ENCODE measurements at regions not wholly inside any gene's neighbourhood (a gene's known extent, or its start where the extent isn't known, plus 50 kb on each side); places are given as distances from the start of the nearest gene placed in this dataset.
"Not testable (repeated sequence)": the region's sequence is repeated elsewhere in the genome, so short reads cannot be mapped to it uniquely, and the experiment has no call there.

DNA sequence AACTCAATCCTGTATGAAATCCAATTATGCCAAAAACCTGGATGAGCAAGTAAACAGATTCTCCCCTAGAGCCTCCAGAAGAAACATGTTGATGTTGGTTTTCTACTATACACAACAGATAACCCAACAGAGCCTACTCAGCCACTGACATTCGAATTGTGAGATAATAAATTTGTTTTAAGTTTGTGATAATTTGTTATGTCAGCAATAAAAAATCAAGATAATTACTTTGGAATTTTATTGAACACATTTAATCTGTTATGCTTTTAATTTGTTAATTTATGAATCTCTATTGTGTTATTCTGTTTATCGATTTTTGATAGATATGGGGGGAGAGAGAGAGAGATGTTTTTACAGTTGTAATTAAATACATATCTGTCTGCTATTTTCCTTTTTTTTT lies 1016.1 kb upstream of the PCDH7 start:
- no peak for DNase-seq (ENCODE audit: low read depth in 2 of 2)

DNA sequence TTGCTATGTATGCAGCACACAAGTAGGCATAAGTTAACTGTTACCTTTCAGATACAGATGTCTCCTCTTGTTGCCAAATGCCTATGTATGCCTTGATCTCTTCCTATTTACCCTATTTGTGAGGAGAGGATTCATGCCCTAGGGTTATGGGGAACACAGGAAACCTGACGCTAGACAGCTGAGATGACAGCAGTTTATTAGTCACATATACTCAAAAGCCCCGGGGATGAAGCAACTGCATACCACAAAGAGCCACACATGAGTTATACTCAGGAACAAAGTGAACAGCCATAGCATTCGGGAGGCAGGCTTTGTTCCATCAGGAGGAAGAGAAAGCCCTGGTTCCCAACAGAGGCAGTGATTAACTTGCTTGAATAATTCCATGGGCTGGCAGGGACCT lies 1011.7 kb upstream of the PCDH7 start:
- DNase-seq (ENCODE audit: low read depth in 2 of 2) = no peak

DNA sequence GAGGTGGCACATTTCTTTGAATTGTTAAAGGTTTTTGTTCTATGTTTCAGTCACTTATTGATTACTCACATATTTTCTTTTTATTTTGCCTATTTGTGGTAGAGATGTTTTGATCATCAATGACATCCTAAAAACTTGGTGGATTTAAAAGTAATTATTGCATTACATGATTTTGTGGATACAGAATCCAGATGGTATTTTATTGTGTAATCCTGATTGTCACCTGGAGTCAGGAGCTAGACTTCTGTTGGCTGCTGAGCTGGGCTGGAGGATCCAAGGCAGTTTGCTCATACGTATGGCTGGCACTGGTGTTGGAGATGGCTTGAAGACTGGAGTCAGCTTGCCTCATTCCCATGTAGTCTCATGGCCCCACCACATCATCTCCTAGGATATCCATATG lies 1009.6 kb upstream of the PCDH7 start:
- DNase-seq (ENCODE audit: low read depth in 2 of 2) = no peak

DNA sequence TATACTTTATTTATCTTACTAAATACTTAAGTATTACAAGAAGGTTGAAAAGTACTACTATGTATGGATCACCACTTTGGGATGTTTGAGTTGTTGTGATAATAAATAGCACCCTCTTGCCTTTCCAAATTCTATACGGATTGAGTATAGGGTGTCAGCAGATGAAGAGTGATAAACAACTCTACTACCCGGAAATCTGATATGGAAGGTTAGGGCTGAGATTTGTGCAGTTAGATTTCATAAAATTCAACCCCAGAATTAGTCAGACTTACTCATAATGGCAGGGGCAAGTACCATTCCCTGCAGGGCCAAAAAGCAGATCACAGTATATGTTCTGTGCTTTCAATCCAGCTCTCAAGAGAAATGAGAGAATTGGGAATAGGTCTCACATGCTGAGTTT lies 1008.9 kb upstream of the PCDH7 start:
- DNase-seq (ENCODE audit: low read depth in 2 of 2) = no peak

DNA sequence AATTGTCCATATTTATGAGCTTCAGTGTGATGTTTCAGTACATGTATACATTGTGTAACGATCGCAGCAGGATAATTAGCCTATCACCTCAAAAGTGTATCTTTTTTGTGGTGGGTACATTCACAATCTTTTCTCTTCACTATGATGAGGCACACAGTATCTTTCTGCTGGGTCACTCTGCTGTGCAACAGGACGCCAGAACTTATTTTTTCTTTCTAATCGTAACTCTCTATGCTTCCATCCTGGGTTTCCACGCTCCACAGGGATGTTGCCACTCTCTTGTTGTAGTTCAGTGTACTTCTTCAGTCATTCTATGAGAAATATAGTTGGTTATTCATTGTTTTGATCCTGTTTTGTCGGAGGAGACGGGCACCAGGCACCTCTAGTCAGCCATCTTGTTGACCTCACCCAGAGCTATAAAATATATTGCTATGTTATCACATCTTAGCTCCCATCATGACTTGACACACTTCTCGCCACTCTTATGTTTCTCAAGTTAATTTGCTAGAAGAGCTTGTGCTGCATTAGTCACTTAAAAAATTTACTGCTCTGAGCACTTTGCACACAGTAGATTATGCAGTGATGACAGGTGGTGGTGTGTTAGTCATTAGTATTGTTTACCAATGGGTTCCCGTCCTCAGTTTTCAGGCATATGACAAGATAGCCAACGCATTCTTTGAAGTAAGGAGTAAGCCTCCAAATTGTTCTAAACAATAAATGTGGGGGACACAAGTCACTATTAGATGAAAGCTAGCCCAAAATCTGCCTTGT lies 1002.7 kb upstream of the PCDH7 start:
- no peak for DNase-seq (ENCODE audit: low read depth in 2 of 2)

DNA sequence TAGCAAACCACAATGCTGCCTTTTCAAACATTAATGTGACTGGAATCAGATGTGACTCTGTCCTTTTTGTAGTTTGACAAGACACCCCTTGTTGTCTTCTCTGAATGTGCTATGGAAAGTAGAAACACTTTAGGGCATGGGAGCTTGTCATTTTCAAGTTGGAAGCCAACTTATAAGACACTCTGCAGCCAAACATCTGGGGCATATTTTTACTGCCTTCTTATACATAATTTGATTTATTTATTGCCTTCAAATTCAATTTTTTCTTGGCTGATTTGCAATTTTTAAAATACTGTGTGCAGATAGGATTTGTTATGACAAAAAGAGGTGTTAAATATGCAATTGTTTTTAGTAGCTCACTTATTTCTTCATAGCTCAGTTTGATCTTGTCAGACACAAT lies 1002.0 kb upstream of the PCDH7 start:
- DNase-seq (ENCODE audit: low read depth in 2 of 2) = no peak

DNA sequence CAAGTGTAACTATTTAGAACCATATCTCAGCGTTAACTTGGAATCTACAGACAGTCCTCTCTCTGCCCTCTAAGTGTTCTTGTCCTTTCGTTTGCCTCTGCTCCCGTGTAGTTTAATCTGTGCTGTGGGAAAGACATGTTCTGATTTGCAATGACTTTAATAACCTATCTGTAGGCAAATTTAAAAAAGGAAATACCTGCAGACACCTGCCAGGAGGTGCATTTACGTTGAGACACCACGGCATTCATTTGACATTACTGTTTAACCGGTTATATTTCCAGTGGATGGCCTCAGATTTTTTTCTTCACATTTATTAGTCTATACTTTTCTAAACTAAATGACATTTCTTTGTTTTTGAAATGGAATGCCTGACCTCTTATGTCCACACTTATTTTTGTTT lies 997.9 kb upstream of the PCDH7 start:
- no peak for DNase-seq (ENCODE audit: low read depth in 2 of 2)

DNA sequence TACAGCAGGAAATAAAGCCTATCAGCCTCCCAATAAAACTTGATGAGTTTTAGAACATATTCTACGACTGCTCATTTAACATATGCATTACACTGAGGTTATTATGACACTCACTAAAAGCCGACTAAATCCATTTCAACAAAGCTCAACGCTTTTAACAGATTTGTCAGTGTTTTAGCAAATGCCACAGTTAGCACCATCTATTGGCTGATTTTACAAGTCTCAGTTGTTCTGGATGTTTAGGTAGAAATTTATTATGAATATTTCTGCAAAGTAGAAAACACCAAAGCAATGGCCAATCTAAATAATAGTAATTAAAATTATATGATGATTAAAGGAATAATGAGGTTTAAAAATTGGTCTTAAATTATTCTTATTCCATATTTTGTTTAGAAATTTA lies 993.2 kb upstream of the PCDH7 start:
- DNase-seq (ENCODE audit: low read depth in 2 of 2) = no peak

DNA sequence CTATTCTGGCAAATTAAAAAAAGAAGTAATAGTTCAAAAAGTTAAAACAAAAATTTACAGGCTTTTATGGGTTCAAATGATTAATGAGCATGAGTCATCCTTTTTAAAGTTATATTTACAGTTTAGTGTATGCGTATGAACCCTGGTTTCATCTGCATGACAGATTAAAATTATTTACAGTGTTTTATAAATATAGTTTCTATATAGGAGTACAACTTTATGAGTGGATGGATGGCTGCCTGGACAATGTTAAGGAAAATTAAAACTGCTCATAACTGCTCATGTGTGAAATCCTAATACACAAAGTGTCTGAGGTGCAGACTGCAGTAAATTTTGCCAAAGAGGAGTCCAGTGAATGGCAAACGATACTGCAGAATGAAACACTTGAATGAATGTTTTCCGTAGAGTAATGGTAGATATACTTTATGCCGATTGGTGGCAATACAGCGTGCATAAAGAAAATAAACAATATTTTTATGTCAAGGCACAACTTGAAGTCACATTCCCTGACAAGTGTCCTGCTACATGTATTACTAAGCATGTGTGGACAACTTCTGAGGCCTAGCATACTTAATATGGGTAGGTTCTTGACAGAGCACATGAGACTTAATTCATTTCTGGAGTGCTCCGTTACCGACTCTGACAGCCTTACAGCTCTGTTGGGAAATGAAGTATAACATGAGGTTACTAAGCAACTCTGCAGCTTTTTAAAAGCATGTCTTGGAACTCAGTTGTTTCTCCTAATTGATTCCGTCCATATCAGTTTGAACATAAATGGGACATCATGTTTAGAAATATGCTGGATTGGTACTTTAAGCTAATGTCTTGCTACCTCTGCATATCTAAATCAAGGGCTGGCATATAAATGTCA lies 985.6 kb upstream of the PCDH7 start:
- DNase-seq (ENCODE audit: low read depth in 2 of 2) = no peak

DNA sequence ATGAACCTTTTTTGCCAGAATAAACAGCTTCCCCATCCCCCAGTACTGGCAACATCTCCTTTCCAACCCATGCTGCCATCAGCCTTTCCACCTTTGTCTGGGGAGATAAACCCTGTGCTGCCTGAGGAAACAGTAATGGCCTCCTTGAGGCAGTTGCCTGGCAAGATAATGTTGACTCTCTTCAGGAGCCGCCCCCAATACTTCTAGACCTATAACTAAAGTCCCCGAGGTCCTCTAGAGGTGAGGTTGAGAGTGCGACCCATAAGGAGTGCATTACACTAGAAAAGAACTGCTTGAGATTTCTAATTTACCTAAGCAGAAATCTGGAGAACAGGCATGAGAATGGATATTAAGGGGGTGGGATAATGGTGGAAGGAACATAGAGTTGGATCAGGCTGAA lies 963.2 kb upstream of the PCDH7 start:
- DNase-seq (ENCODE audit: low read depth in 2 of 2) = no peak

DNA sequence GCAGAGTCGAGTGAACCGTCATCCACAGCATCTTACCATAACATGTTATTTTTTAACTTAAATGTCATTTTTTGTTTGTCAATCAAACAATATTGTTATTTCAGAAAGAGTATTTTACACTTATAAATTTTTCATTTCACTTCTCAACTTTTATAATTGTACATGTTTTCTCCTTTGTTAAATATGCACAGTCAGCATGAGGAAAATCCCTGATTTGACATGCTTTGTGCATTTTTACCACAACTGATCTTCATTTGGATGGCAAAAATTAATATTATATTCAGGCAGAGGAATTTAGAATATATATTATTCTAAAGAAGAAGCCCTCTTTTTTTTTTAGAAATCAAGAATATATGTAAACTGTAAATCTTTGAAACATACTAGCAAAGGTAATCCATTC lies 958.0 kb upstream of the PCDH7 start:
- no peak for DNase-seq (ENCODE audit: low read depth in 2 of 2)

DNA sequence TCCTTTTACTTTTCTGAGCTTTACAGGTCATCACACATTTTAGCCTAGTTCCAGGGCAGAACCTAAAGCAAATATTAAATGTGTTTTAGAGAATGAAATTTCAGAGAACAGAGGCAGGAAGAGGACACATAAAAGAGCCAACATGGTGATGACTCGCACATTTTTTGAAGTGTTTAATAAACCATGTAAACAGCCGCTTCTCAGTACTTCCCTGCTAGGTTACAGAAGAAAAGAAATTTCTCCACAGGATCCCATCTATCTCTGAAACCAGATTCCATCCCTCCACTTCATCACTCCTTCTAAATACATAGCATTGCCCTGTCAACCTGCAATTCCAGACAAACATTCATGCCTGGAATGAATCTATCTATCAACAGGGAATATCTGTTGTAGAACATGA lies 949.5 kb upstream of the PCDH7 start:
- no peak for DNase-seq (ENCODE audit: low read depth in 2 of 2)

DNA sequence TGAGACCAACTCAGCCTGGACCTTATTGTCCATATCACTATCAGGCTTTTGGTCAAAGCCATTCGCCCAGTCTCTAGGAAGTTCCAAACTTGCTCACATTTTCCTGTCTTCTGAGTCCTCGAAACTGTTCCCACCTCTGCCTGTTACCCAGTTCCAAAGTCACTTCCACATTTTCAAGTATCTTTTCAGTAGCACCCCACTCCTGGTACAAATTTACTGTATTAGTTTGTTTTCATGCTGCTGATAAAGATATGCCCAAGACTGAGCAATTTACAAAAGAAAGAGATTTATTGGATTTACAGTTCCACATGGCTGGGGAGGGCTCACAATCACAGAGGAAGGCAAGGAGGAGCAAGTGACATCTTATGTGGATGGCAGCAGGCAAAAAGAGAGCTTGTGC lies 932.0 kb upstream of the PCDH7 start:
- DNase-seq (ENCODE audit: low read depth in 2 of 2) = not testable (repeated sequence)

DNA sequence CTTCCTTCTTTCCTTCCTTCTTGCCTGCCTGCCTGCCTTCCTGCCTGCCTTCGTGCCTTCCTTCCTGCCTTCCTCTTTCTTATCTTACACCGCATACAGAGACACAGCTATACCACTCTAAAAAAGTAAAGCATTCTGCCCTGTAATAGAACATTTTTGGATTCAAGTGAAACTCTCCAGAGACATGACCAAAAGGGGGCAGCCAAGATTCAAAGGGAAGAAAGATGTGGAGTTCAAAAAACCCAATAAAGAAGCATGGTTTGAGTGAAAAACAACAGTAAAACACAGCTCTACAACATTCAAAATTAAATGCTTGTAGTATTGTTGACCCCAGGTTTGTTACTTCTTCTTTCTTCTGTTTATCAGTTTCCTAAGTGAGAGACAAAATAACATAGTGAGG lies 914.9 kb upstream of the PCDH7 start:
- no peak for DNase-seq (ENCODE audit: low read depth in 2 of 2)

DNA sequence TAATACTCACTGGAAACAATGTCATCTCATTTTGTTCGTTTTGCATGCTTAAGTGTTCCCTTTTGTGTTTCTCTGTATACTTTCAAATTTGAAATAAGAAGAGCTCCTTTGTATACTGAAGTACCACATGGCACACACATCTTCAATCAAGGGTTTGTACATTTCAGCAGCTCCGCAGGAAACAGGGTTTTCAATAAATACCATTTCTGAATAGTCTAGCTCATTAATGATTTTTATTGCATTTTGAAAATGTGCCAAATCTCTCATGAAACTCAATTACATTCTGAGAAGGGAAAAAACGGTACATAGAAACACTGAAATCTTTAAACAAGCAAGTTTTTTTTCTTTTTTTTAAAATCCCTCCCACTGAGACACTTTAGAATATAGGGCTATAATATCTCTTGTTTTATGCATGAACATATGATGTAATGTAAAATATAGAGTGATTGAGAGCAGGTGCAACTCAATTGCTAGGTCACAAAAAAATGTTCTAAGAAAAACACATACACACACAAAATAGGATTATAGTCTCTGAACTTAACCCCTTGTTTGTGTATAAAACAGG lies 914.2 kb upstream of the PCDH7 start:
- no peak for DNase-seq (ENCODE audit: low read depth in 2 of 2)

DNA sequence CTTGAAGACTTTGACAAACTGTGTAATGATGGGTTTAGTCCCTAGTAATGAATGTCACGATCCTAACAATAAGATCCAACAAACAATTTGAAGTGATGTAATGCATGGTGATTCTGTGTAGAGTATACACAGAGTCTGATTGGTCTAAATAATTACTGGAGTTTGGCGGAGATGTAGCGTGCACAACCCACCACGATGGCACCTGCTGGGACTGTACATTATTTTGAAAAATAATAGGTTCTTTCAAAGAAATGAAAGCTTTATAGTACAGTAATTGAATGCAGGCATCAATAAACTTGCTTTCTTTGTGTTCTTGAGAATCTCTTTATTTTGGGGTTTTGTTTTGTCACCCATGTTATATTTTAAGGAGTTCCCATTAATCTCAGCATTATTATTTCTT lies 902.2 kb upstream of the PCDH7 start:
- DNase-seq (ENCODE audit: low read depth in 2 of 2) = no peak

DNA sequence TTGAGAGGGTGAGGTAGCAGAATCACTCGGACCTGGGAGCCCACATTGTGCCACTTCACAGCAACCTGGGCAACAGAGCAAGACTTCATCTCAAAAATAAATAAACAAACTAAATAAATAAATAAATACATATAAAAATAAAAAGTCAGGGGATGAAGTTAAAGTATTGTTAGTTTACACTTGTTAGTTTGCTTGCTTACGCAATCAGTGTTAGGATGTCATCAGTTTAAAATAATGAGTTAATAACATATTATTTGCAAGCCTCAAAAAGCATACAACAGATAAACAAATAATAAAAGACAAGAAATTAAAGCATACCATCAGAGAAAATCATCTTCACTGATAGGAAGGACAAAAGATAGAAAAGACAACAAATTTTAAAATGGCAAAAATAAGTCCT lies 891.1 kb upstream of the PCDH7 start:
- no peak for DNase-seq (ENCODE audit: low read depth in 2 of 2)

DNA sequence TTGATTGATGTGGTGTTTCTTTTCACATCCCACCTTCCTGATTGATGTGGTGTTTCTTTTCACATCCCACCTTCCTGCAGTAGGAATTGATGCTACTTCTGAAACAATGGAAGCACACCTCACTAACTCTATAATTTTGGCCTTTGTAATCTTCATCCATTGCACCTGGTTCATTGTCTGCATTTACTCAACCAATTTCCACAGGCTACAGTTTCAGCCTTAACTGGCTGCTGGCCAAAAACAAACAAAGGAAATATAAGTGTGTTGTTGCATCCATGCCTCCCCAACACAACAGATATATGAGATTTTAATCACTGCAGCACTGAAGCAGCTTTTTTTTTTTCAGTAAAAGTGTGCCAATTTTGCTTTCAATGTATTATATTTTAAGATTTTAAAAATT lies 867.6 kb upstream of the PCDH7 start:
- no peak for DNase-seq (ENCODE audit: low read depth in 2 of 2)

DNA sequence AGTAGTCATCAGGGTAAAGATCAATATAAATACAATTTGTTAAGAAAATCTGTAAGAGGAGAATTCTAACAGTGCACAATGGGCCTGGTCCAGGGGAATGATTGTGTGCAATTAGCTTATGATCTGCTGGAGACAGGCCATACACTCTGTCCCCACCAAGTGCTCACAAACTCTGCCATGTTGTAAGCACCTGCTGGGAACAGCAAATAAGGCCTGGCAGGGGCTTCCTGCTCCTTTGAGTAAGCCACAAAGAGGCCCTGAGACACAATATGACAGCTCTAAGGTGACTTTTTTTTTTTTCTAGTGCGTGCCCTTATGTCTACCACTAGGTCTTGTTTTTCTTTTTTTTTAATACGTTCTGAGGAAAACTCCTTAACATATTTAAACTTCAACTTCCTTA lies 866.3 kb upstream of the PCDH7 start:
- DNase-seq (ENCODE audit: low read depth in 2 of 2) = no peak

DNA sequence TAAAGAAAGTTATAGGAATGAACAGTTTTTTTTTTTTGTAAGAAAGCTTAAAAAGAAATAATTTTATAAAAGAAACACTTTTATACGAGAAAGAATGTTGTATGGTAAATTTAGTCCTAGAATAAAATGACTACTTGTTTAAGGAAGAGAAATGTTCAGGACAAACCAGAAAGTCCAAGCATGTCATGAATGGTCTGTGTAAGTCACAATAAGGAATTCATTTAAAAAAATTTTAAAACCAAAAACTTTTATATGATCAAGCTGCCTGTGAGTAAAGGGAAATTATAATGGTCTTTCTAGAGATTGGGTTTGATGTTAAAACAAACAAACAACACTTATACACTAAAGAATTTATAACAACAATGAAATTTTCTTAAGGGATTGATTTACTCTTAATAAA lies 858.9 kb upstream of the PCDH7 start:
- no peak for DNase-seq (ENCODE audit: low read depth in 2 of 2)

DNA sequence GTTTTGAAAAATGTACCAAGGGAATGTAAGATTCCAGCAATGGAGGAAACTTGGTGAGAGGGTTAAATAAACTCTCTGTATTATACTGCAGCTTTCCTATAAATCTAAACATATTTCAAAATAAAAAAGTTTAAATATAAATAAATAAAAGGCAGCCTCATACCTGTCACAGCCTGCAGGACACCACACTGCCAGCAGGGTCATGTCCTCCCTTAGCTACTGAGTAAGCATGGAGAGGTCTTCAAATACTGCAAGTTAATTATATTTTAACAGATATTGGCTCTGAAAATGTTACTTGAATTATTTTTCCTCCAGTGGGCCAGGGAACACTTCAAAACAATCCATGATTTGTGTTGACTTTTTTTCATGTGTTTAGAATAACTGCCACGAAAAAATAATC lies 852.8 kb upstream of the PCDH7 start:
- DNase-seq (ENCODE audit: low read depth in 2 of 2) = no peak

DNA sequence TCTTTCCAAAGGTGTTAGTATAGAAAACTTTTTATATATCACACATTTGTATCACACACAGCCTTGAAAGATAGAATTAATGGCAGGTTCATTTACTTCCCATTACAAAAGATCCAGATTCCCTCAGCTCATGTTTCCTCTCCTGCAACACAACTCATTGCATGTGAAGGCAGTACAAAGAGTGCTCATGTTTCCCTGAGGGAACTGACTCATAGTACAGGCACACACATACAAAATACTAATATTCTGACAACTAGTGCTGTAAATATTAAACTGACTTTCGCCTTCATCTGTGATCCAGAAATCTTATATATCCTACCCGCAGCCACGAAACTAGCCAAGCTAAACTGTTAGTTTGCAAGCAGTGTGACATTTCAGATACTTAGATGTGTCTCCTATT lies 819.8 kb upstream of the PCDH7 start:
- no peak for DNase-seq (ENCODE audit: low read depth in 2 of 2)

DNA sequence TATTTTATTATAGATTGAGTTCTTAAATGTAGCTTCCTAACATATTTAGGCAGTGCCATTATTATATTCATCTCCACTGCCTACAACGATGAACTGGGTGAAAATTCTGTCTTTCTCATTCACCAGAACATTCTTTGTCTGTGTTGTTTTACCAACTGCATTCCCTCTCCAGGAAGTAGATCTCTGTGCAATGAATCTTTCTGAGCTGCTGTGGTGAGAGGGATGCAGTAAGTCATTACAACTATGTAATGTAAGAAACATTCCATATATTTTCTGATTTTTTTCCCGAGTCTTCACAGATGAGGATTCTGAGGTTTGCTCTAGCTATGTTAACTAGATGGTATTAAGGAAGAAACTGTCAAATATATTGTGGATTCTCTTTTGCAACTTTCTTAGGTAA lies 811.9 kb upstream of the PCDH7 start:
- no peak for DNase-seq (ENCODE audit: low read depth in 2 of 2)

Measured in dermis microvascular lymphatic vessel endothelial cell (primary cell).